DND-41 (cell line): ENCODE measurements at regions not wholly inside any gene's neighbourhood (a gene's known extent, or its start where the extent isn't known, plus 50 kb on each side); places are given as distances from the start of the nearest gene placed in this dataset.

Experiments used
- ATAC-seq: fragments of 200-7000 bp; cut with Tn5 transposase; 3 replicates; pipeline ENCODE4 v1.9.1; 2021; ENCODE audit warnings: low read depth; ENCODE audit not compliant: insufficient read depth
- DNase-seq: peaks from one replicate; pipeline ENCODE4 v3.0.0-alpha.2; 2020
- H2AFZ ChIP-seq: 2 replicates; pipeline ENCODE4 v1.6.0; 2012; ENCODE audit warnings: low read depth, low read length
- H3K27ac ChIP-seq: 2 replicates; pipeline ENCODE4 v1.5.1; 2012; ENCODE audit warnings: low read length, inconsistent platforms
- H3K27me3 ChIP-seq: fragments of 200-600 bp; sonication (generic); 2 replicates; pipeline ENCODE4 v1.6.0; 2012; ENCODE audit warnings: low read length, mild to moderate bottlenecking, inconsistent platforms; ENCODE audit not compliant: insufficient read depth, poor library complexity
- H3K36me3 ChIP-seq: 2 replicates; pipeline ENCODE4 v1.5.1; 2012; ENCODE audit warnings: low read length, inconsistent platforms; ENCODE audit not compliant: insufficient read depth
- H3K4me1 ChIP-seq: 2 replicates; pipeline ENCODE4 v1.5.1; 2012; ENCODE audit warnings: mild to moderate bottlenecking, low read length; ENCODE audit not compliant: insufficient read depth
- H3K4me2 ChIP-seq: 2 replicates; pipeline ENCODE4 v1.6.0; 2012; ENCODE audit warnings: mild to moderate bottlenecking, moderate library complexity, low read length, inconsistent platforms; ENCODE audit not compliant: insufficient read depth
- H3K4me3 ChIP-seq, 2 experiments: fragments of 200-600 bp in 1 of 2; shearing (Covaris generic) in 1 of 2; 2 replicates each; pipeline ENCODE4 v1.5.1; 2012 to 2016; ENCODE audit warnings: inconsistent platforms in 2 of 2, low read length in 2 of 2, mild to moderate bottlenecking in 2 of 2, low read depth in 1 of 2, moderate library complexity in 1 of 2
- H3K79me2 ChIP-seq: 2 replicates; pipeline ENCODE4 v1.6.0; 2012; ENCODE audit warnings: low read length, inconsistent platforms; ENCODE audit not compliant: insufficient read depth
- H3K9ac ChIP-seq: 2 replicates; pipeline ENCODE4 v1.6.0; 2012; ENCODE audit warnings: low read depth, mild to moderate bottlenecking, inconsistent platforms, low read length, moderate library complexity
- H3K9me3 ChIP-seq: 2 replicates; pipeline ENCODE4 v1.5.1; 2012; ENCODE audit warnings: low read length, moderate library complexity, mild to moderate bottlenecking, inconsistent platforms; ENCODE audit not compliant: insufficient read depth, severe bottlenecking
- H4K20me1 ChIP-seq: 2 replicates; pipeline ENCODE4 v1.6.0; 2012; ENCODE audit warnings: low read length; ENCODE audit not compliant: insufficient read depth
- EZH2 ChIP-seq: IDR thresholded peaks from 3 replicates; pipeline ENCODE4 v1.6.1; 2012; ENCODE audit warnings: borderline replicate concordance, low read depth, mild to moderate bottlenecking, moderate library complexity, low read length, inconsistent platforms; ENCODE audit not compliant: severe bottlenecking
- TF ChIP-seq, protein P1 (sequence below): IDR thresholded peaks from 2 replicates; pipeline ENCODE4 v1.5.1; 2012; ENCODE audit warnings: borderline replicate concordance, low read length, moderate library complexity, mild to moderate bottlenecking; ENCODE audit not compliant: poor library complexity, severe bottlenecking; ENCODE audit errors: extremely low read depth

DNA sequence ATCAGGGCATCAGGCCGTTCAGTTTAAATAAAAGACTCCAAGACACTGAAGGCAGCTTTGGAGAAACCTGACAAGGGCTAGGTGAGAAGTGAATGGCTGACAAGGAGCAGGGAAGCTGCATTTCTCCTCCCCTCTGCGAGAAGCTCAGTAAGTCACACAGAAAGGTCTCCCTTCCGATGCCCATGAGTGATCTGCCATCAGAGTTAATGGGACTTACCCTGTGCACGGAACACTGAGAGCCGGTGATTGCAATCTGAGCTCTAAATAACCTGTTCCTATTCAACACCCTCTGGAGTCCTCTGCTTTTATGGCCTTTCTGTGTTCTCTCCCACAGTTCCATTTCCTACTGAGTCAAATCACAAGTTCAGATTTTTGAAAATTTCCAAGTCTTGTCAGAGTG, 322.2 kb upstream of the MYT1L start:
- Histone ChIP-seq H3K36me3 (no peaks in the 10 kb centered on the region), H3K9me3 (no peaks in the 10 kb centered on the region), H3K27me3 (no peaks in the 10 kb centered on the region), H3K9ac (no peak overlapping the region), H2AFZ (no peak overlapping the region), H3K4me1 (no peaks in the 10 kb centered on the region), H3K4me3 (no peak overlapping the region), H3K4me2 (no peak overlapping the region), H3K79me2 (no peaks in the 10 kb centered on the region), H3K27ac (no peak overlapping the region), H4K20me1 (no peaks in the 10 kb centered on the region)
- TF ChIP-seq, protein P1, sequence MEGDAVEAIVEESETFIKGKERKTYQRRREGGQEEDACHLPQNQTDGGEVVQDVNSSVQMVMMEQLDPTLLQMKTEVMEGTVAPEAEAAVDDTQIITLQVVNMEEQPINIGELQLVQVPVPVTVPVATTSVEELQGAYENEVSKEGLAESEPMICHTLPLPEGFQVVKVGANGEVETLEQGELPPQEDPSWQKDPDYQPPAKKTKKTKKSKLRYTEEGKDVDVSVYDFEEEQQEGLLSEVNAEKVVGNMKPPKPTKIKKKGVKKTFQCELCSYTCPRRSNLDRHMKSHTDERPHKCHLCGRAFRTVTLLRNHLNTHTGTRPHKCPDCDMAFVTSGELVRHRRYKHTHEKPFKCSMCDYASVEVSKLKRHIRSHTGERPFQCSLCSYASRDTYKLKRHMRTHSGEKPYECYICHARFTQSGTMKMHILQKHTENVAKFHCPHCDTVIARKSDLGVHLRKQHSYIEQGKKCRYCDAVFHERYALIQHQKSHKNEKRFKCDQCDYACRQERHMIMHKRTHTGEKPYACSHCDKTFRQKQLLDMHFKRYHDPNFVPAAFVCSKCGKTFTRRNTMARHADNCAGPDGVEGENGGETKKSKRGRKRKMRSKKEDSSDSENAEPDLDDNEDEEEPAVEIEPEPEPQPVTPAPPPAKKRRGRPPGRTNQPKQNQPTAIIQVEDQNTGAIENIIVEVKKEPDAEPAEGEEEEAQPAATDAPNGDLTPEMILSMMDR, result no peak
- TF ChIP-seq EZH2, result no peak
- no peak for ATAC-seq
- no peak for DNase-seq

DNA sequence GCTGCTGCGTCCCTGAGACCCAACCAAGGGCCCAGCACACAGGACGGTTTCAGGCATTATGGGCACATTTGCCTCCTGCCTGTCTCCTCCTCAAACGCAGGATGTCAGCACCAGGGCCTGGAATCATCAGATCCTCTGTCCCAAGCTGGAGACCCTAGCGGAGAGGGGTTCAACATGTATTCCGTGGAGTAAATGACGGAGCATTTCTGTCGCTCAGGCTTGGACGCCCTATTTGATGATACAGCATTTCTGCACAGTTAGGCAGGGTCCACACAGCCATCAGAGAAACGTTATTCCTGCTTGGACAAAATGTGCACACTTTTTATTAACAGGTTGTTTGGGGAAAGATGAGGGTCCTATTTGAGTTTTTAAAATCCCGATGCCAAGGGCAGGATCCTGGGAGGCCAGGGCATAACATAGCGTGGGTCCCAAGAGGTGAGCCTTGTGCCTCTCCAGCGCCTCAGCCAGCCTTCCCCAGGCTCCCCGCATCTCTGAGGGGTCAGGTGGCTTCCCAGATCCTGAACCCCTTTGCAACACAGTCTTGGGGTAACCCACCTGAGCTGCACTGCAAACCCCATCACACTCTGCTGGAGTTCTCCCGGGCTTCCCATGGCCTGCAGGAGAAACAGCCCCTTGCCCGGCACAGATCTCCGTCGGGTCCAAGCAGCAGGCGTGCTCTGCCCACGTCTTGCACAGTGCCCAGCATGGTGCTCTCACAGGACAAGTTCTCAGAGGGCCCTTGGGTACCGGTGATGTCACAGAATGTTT, 319.7 kb upstream of the MYT1L start:
- Histone ChIP-seq H3K79me2 (no peaks in the 10 kb centered on the region), H3K4me1 (no peaks in the 10 kb centered on the region), H4K20me1 (no peaks in the 10 kb centered on the region), H3K4me3 (no peak overlapping the region), H3K9me3 (no peaks in the 10 kb centered on the region), H3K27me3 (no peaks in the 10 kb centered on the region), H2AFZ (no peak overlapping the region), H3K4me2 (no peak overlapping the region), H3K36me3 (no peaks in the 10 kb centered on the region), H3K27ac (no peak overlapping the region), H3K9ac (no peak overlapping the region)
- ATAC-seq (no peak), DNase-seq (no peak)
- TF ChIP-seq EZH2, result no peak
- TF ChIP-seq, protein P1, result no peak

DNA sequence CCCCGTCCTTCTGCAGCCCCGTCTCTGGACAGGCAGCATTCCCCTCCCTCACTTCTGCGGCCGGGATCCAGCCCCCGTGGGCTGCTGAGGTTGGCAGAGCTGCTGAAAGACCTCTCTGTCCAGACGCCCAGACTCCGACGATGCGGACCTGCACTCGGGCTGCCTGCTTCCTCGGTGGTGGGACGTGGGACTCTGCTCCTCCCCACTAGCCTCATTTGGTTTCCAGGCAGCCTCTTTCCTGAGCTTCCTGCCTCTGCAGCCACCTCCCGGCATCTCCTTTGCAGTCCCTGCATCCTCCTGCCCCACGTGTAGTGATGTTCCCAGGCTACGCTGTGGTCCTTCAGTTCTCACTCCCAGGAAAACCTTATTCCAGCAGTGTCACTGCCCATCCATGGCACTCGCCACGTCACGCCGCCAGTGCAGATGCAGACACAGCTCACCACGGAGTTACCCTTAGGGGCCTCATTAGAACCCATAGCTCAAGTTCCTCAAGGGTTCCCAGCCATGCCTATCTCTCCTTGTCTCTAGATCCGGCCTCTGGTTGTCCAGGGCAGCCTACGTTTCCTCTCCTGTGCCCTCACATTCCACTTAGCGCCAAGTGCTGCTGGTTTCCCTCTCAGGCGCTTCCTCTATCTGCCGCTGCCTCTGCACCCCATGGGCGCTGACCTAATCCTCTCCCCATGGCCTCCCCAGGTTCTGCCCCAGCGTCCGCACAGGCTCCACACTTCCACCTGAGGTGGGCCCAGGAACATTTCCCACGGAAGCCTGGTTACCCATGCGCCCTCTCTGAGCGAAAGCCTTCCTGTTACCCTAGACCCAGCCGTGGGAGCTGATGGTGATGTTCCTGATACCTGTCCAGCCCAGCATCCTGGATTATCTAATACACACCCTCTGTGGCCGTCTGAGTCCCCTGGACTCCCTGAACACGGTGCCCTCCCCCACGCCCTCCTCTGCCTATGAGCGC, 318.3 kb upstream of the MYT1L start:
- Histone ChIP-seq H3K4me1 (no peaks in the 10 kb centered on the region), H3K4me3 (no peak overlapping the region), H3K27me3 (no peaks in the 10 kb centered on the region), H3K36me3 (no peaks in the 10 kb centered on the region), H3K27ac (no peak overlapping the region), H3K4me2 (no peak overlapping the region), H3K9me3 (no peaks in the 10 kb centered on the region), H4K20me1 (no peaks in the 10 kb centered on the region), H3K79me2 (no peaks in the 10 kb centered on the region), H2AFZ (no peak overlapping the region), H3K9ac (no peak overlapping the region)
- no peak for ATAC-seq
- TF ChIP-seq, protein P1, result no peak
- TF ChIP-seq EZH2, result no peak
- no peak for DNase-seq
